OCI-LY3 (cell line): ENCODE measurements at regions not wholly inside any gene's neighbourhood (a gene's known extent, or its start where the extent isn't known, plus 50 kb on each side); places are given as distances from the start of the nearest gene placed in this dataset.

Experiments used
- H2AFZ ChIP-seq: fragments of 200-600, 300-600 bp; shearing (Covaris generic); 2 replicates; pipeline ENCODE4 v1.6.0; 2014; ENCODE audit warnings: antibody characterized with exemption, low read depth, low read length
- H3K27ac ChIP-seq: fragments of 200-600, 300-600 bp; sonication (generic); 2 replicates; pipeline ENCODE4 v1.5.1; 2014; ENCODE audit warnings: mild to moderate bottlenecking, low read length, moderate library complexity, mixed read lengths
- H3K27me3 ChIP-seq: fragments of 200-600, 300-600 bp; sonication (generic); 2 replicates; pipeline ENCODE4 v1.6.1; 2014; ENCODE audit warnings: low read depth, low read length, mixed read lengths
- H3K36me3 ChIP-seq: fragments of 200-600, 300-600 bp; sonication (generic); replicated peaks from 2 replicates; pipeline ENCODE3; 2014; ENCODE audit warnings: low read depth, low read length, mixed read lengths
- H3K4me1 ChIP-seq: fragments of 300-600, 200-600 bp; sonication (generic); 2 replicates; pipeline ENCODE4 v1.6.1; 2014; ENCODE audit warnings: low read length, mixed read lengths
- H3K4me2 ChIP-seq: fragments of 200-600, 300-600 bp; sonication (generic); 2 replicates; pipeline ENCODE4 v1.6.1; 2014; ENCODE audit warnings: low read length, mixed read lengths
- H3K4me3 ChIP-seq: fragments of 300-600, 200-600 bp; sonication (generic); 2 replicates; pipeline ENCODE4 v1.5.1; 2014; ENCODE audit warnings: antibody characterized with exemption, mild to moderate bottlenecking, low read length, moderate library complexity
- H3K79me2 ChIP-seq: fragments of 300-600, 200-600 bp; shearing (Covaris generic); 2 replicates; pipeline ENCODE4 v1.6.1; 2014; ENCODE audit warnings: mild to moderate bottlenecking, low read length, mixed read lengths
- H3K9ac ChIP-seq: fragments of 300-600, 200-600 bp; shearing (Covaris generic); 2 replicates; pipeline ENCODE4 v1.6.0; 2014; ENCODE audit warnings: mild to moderate bottlenecking, low read length, moderate library complexity
- H3K9me3 ChIP-seq: fragments of 200-600, 300-600 bp; shearing (Covaris generic); 2 replicates; pipeline ENCODE4 v1.6.1; 2014; ENCODE audit warnings: low read length, mixed read lengths; ENCODE audit not compliant: insufficient read depth
- H4K20me1 ChIP-seq: fragments of 200-600, 300-600 bp; sonication (generic); 2 replicates; pipeline ENCODE4 v1.6.1; 2016; ENCODE audit warnings: low read length, mixed read lengths; ENCODE audit not compliant: insufficient read depth
- CTCF ChIP-seq: fragments of 200-600, 300-600 bp; sonication (generic); IDR thresholded peaks from 2 replicates; pipeline ENCODE4 v1.5.1; 2014; ENCODE audit warnings: antibody characterized with exemption, low read length, low read depth
- EZH2phosphoT487 ChIP-seq: fragments of 200-600 bp; shearing (Covaris generic); IDR thresholded peaks from 2 replicates; pipeline ENCODE4 v1.6.1; 2018; ENCODE audit warnings: antibody characterized with exemption, mixed run types, low read depth

- Histone ChIP-seq H3K27ac (no peak overlapping the region), H3K4me2 (no peak overlapping the region), H2AFZ (no peak overlapping the region), H3K4me3 (no peak overlapping the region), H3K27me3 (no peaks in the 10 kb centered on the region), H3K36me3 (peaks cover 8% of the 10 kb centered on the region), H3K4me1 (peaks cover 5% of the 10 kb centered on the region), H3K79me2 (no peaks in the 10 kb centered on the region), H4K20me1 (no peaks in the 10 kb centered on the region), H3K9ac (no peak overlapping the region), H3K9me3 (peaks cover 16% of the 10 kb centered on the region)
- TF ChIP-seq EZH2phosphoT487 = no peak
- TF ChIP-seq CTCF = no peak
These were observed 50.0 kb upstream of the IL1R1 start for GRCh38 chr2:102092535-102092934.
